ENCODE measurements at regions not wholly inside any gene's neighbourhood (a gene's known extent, or its start where the extent isn't known, plus 50 kb on each side); places are given as distances from the start of the nearest gene placed in this dataset.

DNA sequence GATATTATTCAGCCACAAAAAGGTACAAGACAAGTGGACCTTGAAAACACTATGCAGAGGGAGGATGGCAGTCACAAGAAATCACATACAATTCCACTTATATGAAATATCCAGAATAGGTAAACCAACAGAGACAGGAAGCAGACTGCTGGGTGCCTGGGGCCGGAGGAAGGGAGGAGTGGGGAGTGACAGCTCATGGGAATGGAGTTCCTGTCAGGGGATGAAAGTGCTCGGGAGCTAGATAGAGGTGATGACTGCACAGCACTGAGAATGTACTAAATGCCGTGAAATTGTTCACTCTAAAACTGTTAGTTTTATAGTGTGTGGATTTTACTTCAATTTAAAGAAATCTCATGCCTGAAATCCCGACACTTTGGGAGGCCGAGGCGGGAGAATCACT lies 74.2 kb upstream of the MED9 start:
- TF ChIP-seq KDM3A (CRISPR knock-in tag; IDR thresholded peaks at IDR 0.05; ENCODE audit: low read depth) (no peak), NR2F1 (CRISPR knock-in tag; IDR thresholded peaks at IDR 0.05) (no peak), MTF2 (CRISPR knock-in tag; IDR thresholded peaks at IDR 0.05; ENCODE audit: borderline replicate concordance) (no peak), MAZ (IDR thresholded peaks at IDR 0.05; ENCODE audit: borderline replicate concordance, low read depth, low read length) (no peak), MAZ (CRISPR knock-in tag; IDR thresholded peaks at IDR 0.05; ENCODE audit: low read depth) (no peak)
- TF ChIP-seq, protein P1, sequence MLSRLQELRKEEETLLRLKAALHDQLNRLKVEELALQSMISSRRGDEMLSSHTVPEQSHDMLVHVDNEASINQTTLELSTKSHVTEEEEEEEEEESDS (CRISPR knock-in tag; IDR thresholded peaks at IDR 0.05; ENCODE audit: borderline replicate concordance) = no peak
- TF ChIP-seq, protein P2, sequence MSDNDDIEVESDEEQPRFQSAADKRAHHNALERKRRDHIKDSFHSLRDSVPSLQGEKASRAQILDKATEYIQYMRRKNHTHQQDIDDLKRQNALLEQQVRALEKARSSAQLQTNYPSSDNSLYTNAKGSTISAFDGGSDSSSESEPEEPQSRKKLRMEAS (IDR thresholded peaks at IDR 0.05) = no peak
- TF ChIP-seq, protein P3, sequence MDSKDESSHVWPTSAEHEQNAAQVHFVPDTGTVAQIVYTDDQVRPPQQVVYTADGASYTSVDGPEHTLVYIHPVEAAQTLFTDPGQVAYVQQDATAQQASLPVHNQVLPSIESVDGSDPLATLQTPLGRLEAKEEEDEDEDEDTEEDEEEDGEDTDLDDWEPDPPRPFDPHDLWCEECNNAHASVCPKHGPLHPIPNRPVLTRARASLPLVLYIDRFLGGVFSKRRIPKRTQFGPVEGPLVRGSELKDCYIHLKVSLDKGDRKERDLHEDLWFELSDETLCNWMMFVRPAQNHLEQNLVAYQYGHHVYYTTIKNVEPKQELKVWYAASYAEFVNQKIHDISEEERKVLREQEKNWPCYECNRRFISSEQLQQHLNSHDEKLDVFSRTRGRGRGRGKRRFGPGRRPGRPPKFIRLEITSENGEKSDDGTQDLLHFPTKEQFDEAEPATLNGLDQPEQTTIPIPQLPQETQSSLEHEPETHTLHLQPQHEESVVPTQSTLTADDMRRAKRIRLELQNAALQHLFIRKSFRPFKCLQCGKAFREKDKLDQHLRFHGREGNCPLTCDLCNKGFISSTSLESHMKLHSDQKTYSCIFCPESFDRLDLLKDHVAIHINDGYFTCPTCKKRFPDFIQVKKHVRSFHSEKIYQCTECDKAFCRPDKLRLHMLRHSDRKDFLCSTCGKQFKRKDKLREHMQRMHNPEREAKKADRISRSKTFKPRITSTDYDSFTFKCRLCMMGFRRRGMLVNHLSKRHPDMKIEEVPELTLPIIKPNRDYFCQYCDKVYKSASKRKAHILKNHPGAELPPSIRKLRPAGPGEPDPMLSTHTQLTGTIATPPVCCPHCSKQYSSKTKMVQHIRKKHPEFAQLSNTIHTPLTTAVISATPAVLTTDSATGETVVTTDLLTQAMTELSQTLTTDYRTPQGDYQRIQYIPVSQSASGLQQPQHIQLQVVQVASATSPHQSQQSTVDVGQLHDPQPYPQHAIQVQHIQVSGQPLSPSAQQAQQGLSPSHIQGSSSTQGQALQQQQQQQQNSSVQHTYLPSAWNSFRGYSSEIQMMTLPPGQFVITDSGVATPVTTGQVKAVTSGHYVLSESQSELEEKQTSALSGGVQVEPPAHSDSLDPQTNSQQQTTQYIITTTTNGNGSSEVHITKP (CRISPR knock-in tag; IDR thresholded peaks at IDR 0.05; ENCODE audit: low read depth) = no peak
